NT2/D1 (cell line): ENCODE measurements at regions not wholly inside any gene's neighbourhood (a gene's known extent, or its start where the extent isn't known, plus 50 kb on each side); places are given as distances from the start of the nearest gene placed in this dataset.

Source experiments
- SUZ12 ChIP-seq: IDR thresholded peaks from 2 replicates; pipeline ENCODE4 v1.6.1; 2011; ENCODE audit not compliant: insufficient read length, insufficient read depth; ENCODE audit errors: extremely low read depth
- YY1 ChIP-seq: IDR thresholded peaks from 2 replicates; pipeline ENCODE4 v1.6.1; 2011; ENCODE audit not compliant: insufficient read length, insufficient read depth
- ZNF274 ChIP-seq: IDR thresholded peaks from 2 replicates; pipeline ENCODE4 v1.6.1; 2011; ENCODE audit warnings: mild to moderate bottlenecking, low read depth, low read length

GRCh38 chr16:74026373-74027281 is 270.0 kb upstream of the PSMD7 start:
- no peak for TF ChIP-seq YY1
- no peak for TF ChIP-seq ZNF274
- TF ChIP-seq SUZ12: no peak
